Mesenchymal stem cell (in vitro differentiated cells and primary cell): ENCODE measurements at regions not wholly inside any gene's neighbourhood (a gene's known extent, or its start where the extent isn't known, plus 50 kb on each side); places are given as distances from the start of the nearest gene placed in this dataset.
"Not testable (repeated sequence)": the region's sequence is repeated elsewhere in the genome, so short reads cannot be mapped to it uniquely, and the experiment has no call there.

Experiments used
- DNase-seq: peaks from one replicate; pipeline ENCODE4 v3.0.0-alpha.2; 2013
- H2AFZ ChIP-seq: one replicate; pipeline ENCODE4 v1.6.1; 2013; ENCODE audit warnings: low read depth, mild to moderate bottlenecking, control low read depth, inconsistent platforms, low read length, moderate library complexity
- H2AK5ac ChIP-seq: 2 replicates; pipeline ENCODE4 v1.6.1; 2013; ENCODE audit warnings: low read length, moderate library complexity, mild to moderate bottlenecking, inconsistent platforms; ENCODE audit not compliant: severe bottlenecking
- H2BK120ac ChIP-seq: one replicate; pipeline ENCODE4 v1.6.1; 2013; ENCODE audit warnings: low read depth, mild to moderate bottlenecking, inconsistent platforms, low read length, moderate library complexity
- H2BK12ac ChIP-seq, 2 experiments: one replicate each; pipeline ENCODE4 v1.6.1; 2013; ENCODE audit warnings: inconsistent platforms in 2 of 2, low read length in 2 of 2, mild to moderate bottlenecking in 2 of 2, moderate library complexity in 2 of 2, control low read depth in 1 of 2
- H2BK15ac ChIP-seq: one replicate; pipeline ENCODE4 v1.6.1; 2013; ENCODE audit warnings: mild to moderate bottlenecking, low read depth, inconsistent platforms; ENCODE audit not compliant: poor library complexity, severe bottlenecking
- H2BK5ac ChIP-seq: 2 replicates; pipeline ENCODE4 v1.6.1; 2013; ENCODE audit warnings: low read depth, mild to moderate bottlenecking, low read length, control low read depth, inconsistent platforms; ENCODE audit not compliant: poor library complexity, severe bottlenecking
- H3K14ac ChIP-seq, 2 experiments: one replicate each; pipeline ENCODE4 v1.6.1; 2013; ENCODE audit warnings: inconsistent platforms in 2 of 2, low read length in 2 of 2, control low read depth in 1 of 2, mild to moderate bottlenecking in 1 of 2, moderate library complexity in 1 of 2
- H3K18ac ChIP-seq, 2 experiments: one replicate each; pipeline ENCODE4 v1.6.1; 2013; ENCODE audit warnings: inconsistent platforms in 2 of 2, low read length in 2 of 2, control low read depth in 1 of 2, low read depth in 1 of 2, mild to moderate bottlenecking in 1 of 2
- H3K23ac ChIP-seq, 2 experiments: one replicate each; pipeline ENCODE4 v1.6.1; 2013; ENCODE audit warnings: inconsistent platforms in 2 of 2, low read length in 2 of 2, mild to moderate bottlenecking in 2 of 2, moderate library complexity in 2 of 2, control low read depth in 1 of 2
- H3K27ac ChIP-seq: 2 replicates; pipeline ENCODE4 v1.5.1; 2013; ENCODE audit warnings: mild to moderate bottlenecking, moderate library complexity, low read length, control low read depth, inconsistent platforms; ENCODE audit not compliant: poor library complexity, severe bottlenecking
- H3K27me3 ChIP-seq, 2 experiments: 2 replicates each; pipeline versions ENCODE4 v1.6.1 to v1.7.0; 2013; ENCODE audit warnings: low read length in 2 of 2, mild to moderate bottlenecking in 2 of 2, moderate library complexity in 2 of 2, control low read depth in 1 of 2, inconsistent platforms in 1 of 2; ENCODE audit not compliant: control insufficient read depth in 1 of 2, insufficient read depth in 1 of 2
- H3K36me3 ChIP-seq, 2 experiments: 2 replicates each; pipeline versions ENCODE4 v1.6.1 to v1.7.0; 2013; ENCODE audit warnings: low read length in 2 of 2, control low read depth in 1 of 2, inconsistent platforms in 1 of 2, low read depth in 1 of 2, mild to moderate bottlenecking in 1 of 2; ENCODE audit not compliant: insufficient read depth in 2 of 2, control insufficient read depth in 1 of 2
- H3K4ac ChIP-seq, 2 experiments: one replicate each; pipeline ENCODE4 v1.6.1; 2013; ENCODE audit warnings: inconsistent platforms in 2 of 2, low read length in 2 of 2, mild to moderate bottlenecking in 2 of 2, moderate library complexity in 2 of 2, control low read depth in 1 of 2, low read depth in 1 of 2
- H3K4me1 ChIP-seq: 2 replicates; pipeline ENCODE4 v1.6.1; 2013; ENCODE audit warnings: low read depth, low read length, control low read depth; ENCODE audit not compliant: control insufficient read depth, insufficient read depth
- H3K4me2 ChIP-seq: 2 replicates; pipeline ENCODE4 v1.6.1; 2013; ENCODE audit warnings: low read length, mild to moderate bottlenecking, inconsistent platforms; ENCODE audit not compliant: poor library complexity, severe bottlenecking
- H3K4me3 ChIP-seq, 2 experiments: 2 replicates each; pipeline versions ENCODE4 v1.5.1 to v1.7.0; 2013; ENCODE audit warnings: low read length in 2 of 2, mild to moderate bottlenecking in 2 of 2, control low read depth in 1 of 2, low read depth in 1 of 2; ENCODE audit not compliant: insufficient read depth in 1 of 2
- H3K79me1 ChIP-seq: replicated peaks from 2 replicates; pipeline ENCODE4 v1.6.1; 2013; ENCODE audit warnings: mild to moderate bottlenecking, control low read depth, low read length, inconsistent platforms; ENCODE audit not compliant: poor library complexity, severe bottlenecking
- H3K9ac ChIP-seq: 2 replicates; pipeline ENCODE4 v1.7.0; 2013; ENCODE audit warnings: mild to moderate bottlenecking, low read length, moderate library complexity
- H3K9me3 ChIP-seq: 2 replicates; pipeline ENCODE4 v1.7.0; 2013; ENCODE audit warnings: mild to moderate bottlenecking, low read length; ENCODE audit not compliant: control insufficient read depth
- H4K8ac ChIP-seq: one replicate; pipeline ENCODE4 v1.6.1; 2013; ENCODE audit warnings: inconsistent platforms, mild to moderate bottlenecking, low read length, moderate library complexity
- H4K91ac ChIP-seq: one replicate; pipeline ENCODE4 v1.6.1; 2013; ENCODE audit warnings: mild to moderate bottlenecking, low read length, inconsistent platforms
- WGBS: methylation state at CpG from one replicate; pipeline ENCODE4 v1.1.7; 2013; ENCODE audit warnings: mixed read lengths; 5-methylcytosine and 5-hydroxymethylcytosine counted together

GRCh38 chr5:1636208-1636770, 112.5 kb upstream of the LPCAT1 start:
- H2BK120ac ChIP-seq, H3K23ac ChIP-seq, H3K36me3 ChIP-seq, H3K4me3 ChIP-seq, H2AFZ ChIP-seq, H2AK5ac ChIP-seq, H3K27ac ChIP-seq, H3K79me1 ChIP-seq, H3K14ac ChIP-seq, H3K4me2 ChIP-seq, H3K9ac ChIP-seq, H4K91ac ChIP-seq, H2BK15ac ChIP-seq, DNase-seq, H3K9me3 ChIP-seq, H3K4ac ChIP-seq, H4K8ac ChIP-seq, H2BK5ac ChIP-seq, H3K18ac ChIP-seq: not testable (repeated sequence)
- WGBS, result 96% methylated on average over 19 of the region's 21 CpGs
- H3K27me3 ChIP-seq, result peaks cover 14 to 24% of the 10 kb centered on the region in 2 experiments
- H2BK12ac ChIP-seq, result peak overlapping the region in 1 of 2 experiments; percentile 71
- H3K4me1 ChIP-seq, result peaks cover 12% of the 10 kb centered on the region

- not testable (repeated sequence) for H3K27ac ChIP-seq, H3K4me3 ChIP-seq, H2BK12ac ChIP-seq, H3K4me2 ChIP-seq, H3K18ac ChIP-seq, H2AK5ac ChIP-seq, H3K9me3 ChIP-seq, H4K8ac ChIP-seq, H2AFZ ChIP-seq, H3K23ac ChIP-seq, H3K4me1 ChIP-seq, H2BK15ac ChIP-seq, H3K9ac ChIP-seq, H3K4ac ChIP-seq, H2BK5ac ChIP-seq, H2BK120ac ChIP-seq, H3K14ac ChIP-seq, H4K91ac ChIP-seq, H3K36me3 ChIP-seq, H3K79me1 ChIP-seq
- H3K27me3 ChIP-seq, result peaks cover 14 to 24% of the 10 kb centered on the region in 2 experiments
- WGBS, result 0% methylated on average over 1 of the region's 2 CpGs
- peak; percentile 79 for DNase-seq
These were observed 111.7 kb upstream of the LPCAT1 start for GRCh38 chr5:1635477-1635876.

- peaks cover 0 to 5% of the 10 kb centered on the region in 2 experiments for H3K36me3 ChIP-seq
- H4K91ac ChIP-seq, result peak overlapping the region; percentile 86
- peak overlapping the region in 1 of 2 experiments; percentile 11 for H3K23ac ChIP-seq
- peak overlapping the region in 1 of 2 experiments; percentile 87 for H3K14ac ChIP-seq
- H3K9me3 ChIP-seq, result no peaks in the 10 kb centered on the region
- H3K4me2 ChIP-seq, result peak overlapping the region; percentile 84
- H2AK5ac ChIP-seq, result no peak overlapping the region
- peaks cover 5 to 13% of the 10 kb centered on the region in 2 experiments for H3K27me3 ChIP-seq
- H3K79me1 ChIP-seq, result no peaks in the 10 kb centered on the region
- H3K18ac ChIP-seq, result peak overlapping the region; percentile 88 to 96
- H2BK120ac ChIP-seq, result peak overlapping the region; percentile 61
- peak overlapping the region; percentile 83 for H2BK15ac ChIP-seq
- peak overlapping the region; percentile 90 for H3K9ac ChIP-seq
- H2BK12ac ChIP-seq, result peak overlapping the region in 1 of 2 experiments; percentile 42
- H3K4ac ChIP-seq, result peak overlapping the region; percentile 81
- 62% methylated on average over 10 of the region's 18 CpGs for WGBS
- H4K8ac ChIP-seq, result peak overlapping the region; percentile 99
- H2BK5ac ChIP-seq, result peak overlapping the region; percentile 19
- DNase-seq, result no peak
- H3K27ac ChIP-seq, result no peak overlapping the region
- H3K4me1 ChIP-seq, result peaks cover 4% of the 10 kb centered on the region
- H3K4me3 ChIP-seq, result peak overlapping the region; percentile 75 to 88
- H2AFZ ChIP-seq, result peak overlapping the region; percentile 93
These were observed 110.5 kb upstream of the LPCAT1 start for GRCh38 chr5:1634337-1634661.

GRCh38 chr5:1633605-1634336, 110.0 kb upstream of the LPCAT1 start:
- Histone ChIP-seq H3K27ac (no peak overlapping the region), H2AFZ (peak overlapping the region; percentile 93), H3K9me3 (no peaks in the 10 kb centered on the region), H3K4ac (peak overlapping the region; percentile 81), H3K9ac (peak overlapping the region; percentile 90), H3K18ac (peak overlapping the region; percentile 88 to 96), H2BK15ac (peak overlapping the region; percentile 83), H3K36me3 (peaks cover 4 to 5% of the 10 kb centered on the region in 2 experiments), H4K8ac (peak overlapping the region; percentile 99), H2BK120ac (peak overlapping the region; percentile 73), H3K23ac (peak overlapping the region in 1 of 2 experiments; percentile 11), H3K27me3 (peaks cover 5 to 8% of the 10 kb centered on the region in 2 experiments), H4K91ac (peak overlapping the region; percentile 86), H3K14ac (peak overlapping the region; percentile 57 to 87), H2BK5ac (peak overlapping the region; percentile 19), H3K4me3 (peak overlapping the region; percentile 75 to 88), H3K4me1 (peaks cover 4% of the 10 kb centered on the region), H3K4me2 (peak overlapping the region; percentile 84), H2BK12ac (peak overlapping the region in 1 of 2 experiments; percentile 42), H3K79me1 (no peaks in the 10 kb centered on the region), H2AK5ac (no peak overlapping the region)
- peak; percentile 70 for DNase-seq
- WGBS, result 8% methylated on average over 47 of the region's 75 CpGs
